NCI-H146 (cell line): ENCODE measurements at regions not wholly inside any gene's neighbourhood (a gene's known extent, or its start where the extent isn't known, plus 50 kb on each side); places are given as distances from the start of the nearest gene placed in this dataset.
A peak's percentile ranks its signal among the peaks of the same experiment; 100 is the strongest.
"Not testable (repeated sequence)": the region's sequence is repeated elsewhere in the genome, so short reads cannot be mapped to it uniquely, and the experiment has no call there.

Experiments used
- DNase-seq: peaks from one replicate; lab custom pipeline; 2025; lab: John Stamatoyannopoulos, UW

DNA sequence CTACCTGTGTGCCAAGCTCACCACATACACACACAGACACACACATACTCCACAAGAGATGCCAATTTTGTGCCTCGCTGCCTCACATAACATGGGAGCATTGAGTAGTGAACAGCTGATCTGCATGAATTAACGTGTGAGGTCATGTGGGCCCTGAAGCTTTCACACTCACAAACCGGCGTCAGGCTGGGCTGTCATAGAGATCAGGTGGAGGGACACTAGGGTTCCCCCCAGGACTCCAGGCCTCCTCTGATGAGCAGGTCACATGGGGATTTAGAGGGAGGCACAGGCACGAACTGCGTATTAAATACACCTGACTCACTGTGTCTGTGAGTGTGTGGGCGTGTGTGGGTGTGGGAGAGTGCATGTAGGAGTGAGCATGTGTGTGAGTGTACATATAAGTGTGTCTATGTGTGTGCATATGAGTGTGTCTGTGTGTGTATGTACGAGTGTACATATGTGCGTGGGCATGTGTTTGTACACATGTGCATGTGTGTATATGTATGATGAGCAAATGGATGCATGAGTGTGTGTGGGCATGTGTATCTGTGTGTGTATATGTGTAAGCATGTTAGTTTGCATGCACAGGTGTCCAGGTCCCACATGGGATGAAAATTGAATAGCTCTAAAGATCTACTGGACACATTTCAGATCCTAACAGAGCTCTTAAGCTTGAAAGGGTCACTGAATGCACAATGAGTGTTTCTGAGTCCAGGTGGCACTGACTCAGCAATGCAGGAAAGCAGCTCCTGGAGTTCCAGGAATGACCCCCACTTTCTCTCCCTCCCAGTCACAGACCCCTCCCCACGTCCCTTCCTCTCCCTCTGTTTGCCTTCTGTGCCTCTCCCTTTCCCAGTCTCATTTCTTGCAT is 336.6 kb downstream of the PREX1 start:
- no peak for DNase-seq

DNA sequence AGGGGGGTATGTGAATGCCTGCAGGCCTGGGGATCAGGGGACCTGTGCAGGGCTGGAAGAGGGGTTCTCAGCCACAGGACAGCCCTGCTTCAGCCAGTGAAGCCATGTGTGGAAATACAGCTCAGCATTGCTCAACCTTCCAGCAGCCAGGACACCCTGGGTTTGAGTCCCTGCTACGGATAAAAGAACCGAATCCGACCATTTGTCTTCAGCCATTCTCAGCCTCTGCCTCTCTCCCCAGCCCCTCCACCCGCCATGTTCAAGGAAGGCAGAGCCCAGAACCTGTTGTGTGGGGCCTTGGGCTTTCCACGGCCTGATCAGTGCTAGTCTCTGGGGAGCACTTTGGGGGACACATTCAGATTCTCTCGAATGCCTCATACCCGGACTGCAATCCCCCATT is 337.5 kb downstream of the PREX1 start:
- not testable (repeated sequence) for DNase-seq

- DNase-seq: no peak
These were observed 338.1 kb downstream of the PREX1 start for GRCh38 chr20:48489656-48490055.

- DNase-seq: no peak
These were observed 338.7 kb downstream of the PREX1 start for GRCh38 chr20:48489046-48489463.

- not testable (repeated sequence) for DNase-seq
These were observed 339.3 kb downstream of the PREX1 start for GRCh38 chr20:48488334-48489034.

GRCh38 chr20:48486065-48486464 is 341.7 kb downstream of the PREX1 start:
- DNase-seq: peak; percentile 15

- peak; percentile 49 for DNase-seq
These were observed 342.6 kb downstream of the PREX1 start for GRCh38 chr20:48485153-48485552.

DNA sequence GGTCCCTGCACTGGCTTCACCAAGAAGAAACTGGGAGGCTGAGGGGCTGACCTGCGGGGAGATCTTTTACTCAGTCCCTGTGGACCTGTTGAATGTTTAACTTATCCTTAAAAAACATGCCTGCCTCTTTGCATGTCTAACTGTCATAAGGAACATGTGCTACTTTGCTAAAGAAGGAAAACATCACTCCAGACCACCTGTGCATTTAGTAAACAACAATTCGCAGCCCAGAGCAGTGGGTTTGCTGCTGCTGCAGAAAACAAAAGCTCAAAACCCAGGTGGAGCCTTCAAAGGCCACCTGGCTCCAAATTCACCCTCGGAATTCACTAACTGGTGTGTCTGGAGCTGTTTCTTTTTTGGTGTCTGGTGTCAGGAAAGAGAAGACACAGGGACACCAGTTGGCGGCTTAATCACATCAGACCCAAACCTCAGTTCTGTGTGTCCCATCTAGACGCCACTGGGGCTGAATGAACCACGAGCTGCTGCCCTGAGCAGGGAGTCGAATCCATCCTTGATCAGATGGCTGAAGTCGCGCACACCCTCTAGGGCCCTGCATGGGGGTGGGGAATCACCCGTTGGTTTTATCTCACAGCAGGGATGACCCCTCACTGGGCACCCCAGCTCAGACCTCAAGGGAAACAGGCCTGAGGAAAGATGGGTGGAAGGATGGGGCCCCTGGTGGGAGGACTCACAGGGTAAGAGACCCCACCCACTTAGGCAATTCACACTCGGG is 344.3 kb downstream of the PREX1 start:
- no peak for DNase-seq

DNA sequence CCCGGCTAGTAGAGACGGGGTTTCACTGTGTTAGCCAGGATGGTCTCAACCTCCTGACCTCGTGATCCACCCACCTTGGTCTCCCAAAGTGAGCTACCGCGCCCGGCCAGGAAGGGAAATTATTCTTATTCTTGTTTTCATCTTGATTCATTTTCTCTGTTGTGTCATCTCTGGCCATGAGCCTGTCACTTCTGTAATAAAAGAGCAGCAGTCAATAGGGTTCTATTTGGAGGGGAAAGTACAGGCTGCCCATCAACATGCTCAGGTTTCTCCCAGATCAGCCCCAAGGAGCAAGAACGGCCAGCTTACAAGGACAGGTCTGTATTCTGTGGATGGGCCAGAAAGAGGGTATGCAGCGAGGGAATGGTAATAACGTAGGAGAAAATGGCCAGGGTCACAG is 345.0 kb downstream of the PREX1 start:
- DNase-seq: no peak

- DNase-seq: no peak
These were observed 347.5 kb downstream of the PREX1 start for GRCh38 chr20:48480216-48480772.

DNA sequence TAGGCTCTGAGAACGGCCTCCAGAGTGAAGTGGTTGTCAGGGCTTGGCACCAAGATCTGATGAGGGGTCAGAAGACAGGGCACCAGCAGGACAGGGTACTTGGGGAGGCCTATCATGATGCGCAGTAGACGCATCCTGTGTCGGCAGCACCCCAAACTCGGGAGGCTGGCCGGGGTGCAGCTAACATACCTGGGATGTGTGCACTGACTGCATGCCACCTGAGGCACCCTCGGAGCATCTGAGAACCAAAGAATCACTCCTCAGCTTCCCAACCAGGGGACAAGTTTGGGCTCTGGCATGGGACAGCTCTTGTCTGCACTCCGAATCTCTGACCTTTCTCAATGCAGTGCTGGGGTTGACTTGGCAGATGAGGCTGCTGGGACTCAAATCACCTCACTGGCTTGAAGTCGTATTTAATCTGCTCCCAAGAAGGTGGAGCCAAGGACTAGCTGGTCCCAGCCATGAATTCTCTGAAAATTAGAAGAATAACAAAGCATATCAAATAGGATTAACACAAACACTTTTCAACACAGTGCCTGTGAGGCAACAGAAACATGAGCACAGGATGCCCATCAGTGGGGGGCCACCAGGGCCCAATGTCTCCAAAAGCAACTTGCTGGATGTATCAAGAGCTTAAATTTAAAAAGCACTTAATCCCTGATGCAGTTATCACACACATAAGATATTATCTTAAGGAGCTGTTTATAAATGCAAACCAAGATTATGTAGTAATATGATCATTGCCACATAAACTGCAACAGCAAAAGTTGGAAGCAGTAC is 348.8 kb downstream of the PREX1 start:
- no peak for DNase-seq

DNA sequence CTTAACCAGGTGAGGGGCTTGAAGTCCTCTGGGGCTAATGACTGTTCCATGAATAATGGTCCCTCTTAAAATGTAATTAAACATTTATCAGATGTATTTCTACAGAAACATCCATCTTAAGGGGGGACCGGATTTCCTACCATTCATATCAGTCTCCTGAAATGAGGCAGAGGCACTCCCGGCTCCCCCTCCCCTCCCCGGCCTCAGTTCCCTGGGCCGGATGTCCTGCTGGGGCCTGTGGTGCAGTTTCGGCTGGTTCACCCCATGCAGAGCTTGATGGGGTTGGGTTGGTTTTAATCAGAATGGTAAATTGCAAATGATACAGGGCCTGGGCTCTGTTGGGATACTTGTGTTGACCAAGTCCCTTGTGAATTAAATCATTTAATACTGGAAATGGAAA is 349.4 kb downstream of the PREX1 start:
- DNase-seq: no peak

- DNase-seq: no peak
These were observed 350.9 kb downstream of the PREX1 start for GRCh38 chr20:48476854-48477253.

- no peak for DNase-seq
These were observed 353.8 kb downstream of the PREX1 start for GRCh38 chr20:48474022-48474421.

DNA sequence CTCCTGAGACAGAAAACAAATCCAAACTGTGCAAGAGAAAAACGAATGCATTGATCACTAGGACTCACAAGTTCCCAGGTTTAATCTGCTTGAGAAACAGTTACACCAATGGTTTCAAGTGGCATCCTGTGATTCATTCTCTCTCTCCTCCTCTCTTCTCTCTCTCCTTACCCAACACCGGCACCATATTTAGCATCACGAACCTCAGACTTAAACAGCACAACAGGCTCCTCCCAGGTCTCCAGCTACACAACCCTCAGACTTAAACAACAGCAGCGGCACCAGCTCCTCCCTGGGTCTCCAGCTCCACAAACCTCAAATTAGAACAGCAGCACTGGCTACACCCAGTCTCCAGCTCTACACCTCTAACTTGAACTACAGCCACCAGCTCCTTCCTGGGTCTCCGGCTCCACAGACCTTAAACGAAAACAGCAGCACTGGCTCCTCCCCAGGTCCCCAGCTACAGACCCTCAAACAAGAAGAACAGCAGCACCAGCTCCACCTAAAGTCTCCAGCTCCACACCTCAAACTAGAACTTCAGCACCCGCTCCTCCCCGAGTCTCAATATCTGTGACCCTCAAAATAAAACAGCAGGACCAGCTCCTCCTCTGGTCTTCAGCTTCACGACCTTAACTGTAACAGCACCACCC is 355.9 kb downstream of the PREX1 start:
- DNase-seq: no peak

- no peak for DNase-seq
These were observed 356.6 kb downstream of the PREX1 start for GRCh38 chr20:48471176-48471575.

DNA sequence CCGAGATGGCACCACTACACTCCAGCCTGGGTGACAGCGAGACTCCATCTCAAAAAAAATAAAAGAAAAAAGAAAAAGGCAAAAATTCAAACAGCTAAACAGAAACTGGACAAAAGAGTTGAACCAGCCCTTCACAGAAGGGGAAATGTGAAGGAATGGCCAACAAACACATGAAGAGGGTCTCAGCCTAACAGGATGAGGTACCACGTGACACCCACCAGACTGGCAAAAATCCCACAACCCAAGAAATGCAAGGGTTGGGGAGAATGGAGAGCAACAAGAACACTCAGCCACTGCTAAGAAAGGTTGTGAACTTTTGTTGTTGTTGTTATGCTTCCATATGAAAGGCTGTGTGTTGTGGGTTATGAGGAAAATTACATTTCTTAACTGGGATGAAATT is 357.7 kb downstream of the PREX1 start:
- no peak for DNase-seq

DNA sequence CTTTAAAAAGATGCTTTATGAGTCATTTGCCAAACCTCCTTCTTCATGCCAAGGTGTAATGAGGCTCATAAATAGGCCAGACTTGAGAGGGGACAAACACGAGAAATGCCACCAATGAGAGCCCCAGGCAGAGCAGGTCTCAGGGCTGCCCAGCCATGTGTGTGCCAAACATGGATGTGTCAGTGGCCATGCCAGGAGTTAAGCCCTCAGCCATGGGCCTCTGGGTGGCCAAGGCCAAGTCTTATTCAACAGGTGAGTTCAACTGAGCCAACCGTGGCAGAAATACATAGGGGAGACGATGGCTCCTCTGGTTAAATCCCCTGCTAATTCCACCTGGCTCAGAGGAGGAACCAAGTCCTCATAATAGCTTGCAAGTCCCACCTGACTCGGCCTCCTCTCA is 358.8 kb downstream of the PREX1 start:
- DNase-seq: no peak

DNA sequence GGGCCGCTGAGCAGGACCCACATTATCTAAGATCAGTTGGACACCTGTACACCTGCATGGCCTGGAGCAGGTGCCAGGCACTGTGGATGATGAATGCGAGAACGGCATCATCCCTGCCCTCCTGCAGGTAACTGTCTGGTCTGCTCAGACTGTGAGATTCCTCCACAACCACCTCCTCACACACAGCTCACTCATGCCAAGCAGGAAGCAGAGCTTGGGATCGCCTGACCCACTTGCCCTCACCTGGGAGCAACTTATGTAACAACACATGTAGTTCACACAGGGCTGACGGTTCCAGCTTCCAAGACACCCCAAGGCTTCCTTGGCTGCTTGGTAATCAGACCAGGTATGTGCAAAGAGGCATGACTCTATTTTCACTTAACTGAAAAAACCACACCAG is 359.2 kb downstream of the PREX1 start:
- no peak for DNase-seq

GRCh38 chr20:48467622-48468021 is 360.2 kb downstream of the PREX1 start:
- no peak for DNase-seq

- no peak for DNase-seq
These were observed 362.5 kb downstream of the PREX1 start for GRCh38 chr20:48465271-48465670.
